Mesenchymal stem cell (in vitro differentiated cells and primary cell): ENCODE measurements at regions not wholly inside any gene's neighbourhood (a gene's known extent, or its start where the extent isn't known, plus 50 kb on each side); places are given as distances from the start of the nearest gene placed in this dataset.

ENCODE experiments used
- DNase-seq: peaks from one replicate; pipeline ENCODE4 v3.0.0-alpha.2; 2013
- H2AFZ ChIP-seq: one replicate; pipeline ENCODE4 v1.6.1; 2013; ENCODE audit warnings: low read depth, mild to moderate bottlenecking, control low read depth, inconsistent platforms, low read length, moderate library complexity
- H2AK5ac ChIP-seq: 2 replicates; pipeline ENCODE4 v1.6.1; 2013; ENCODE audit warnings: low read length, moderate library complexity, mild to moderate bottlenecking, inconsistent platforms; ENCODE audit not compliant: severe bottlenecking
- H2BK120ac ChIP-seq: one replicate; pipeline ENCODE4 v1.6.1; 2013; ENCODE audit warnings: low read depth, mild to moderate bottlenecking, inconsistent platforms, low read length, moderate library complexity
- H2BK12ac ChIP-seq, 2 experiments: one replicate each; pipeline ENCODE4 v1.6.1; 2013; ENCODE audit warnings: inconsistent platforms in 2 of 2, low read length in 2 of 2, mild to moderate bottlenecking in 2 of 2, moderate library complexity in 2 of 2, control low read depth in 1 of 2
- H2BK15ac ChIP-seq: one replicate; pipeline ENCODE4 v1.6.1; 2013; ENCODE audit warnings: mild to moderate bottlenecking, low read depth, inconsistent platforms; ENCODE audit not compliant: poor library complexity, severe bottlenecking
- H2BK5ac ChIP-seq: 2 replicates; pipeline ENCODE4 v1.6.1; 2013; ENCODE audit warnings: low read depth, mild to moderate bottlenecking, low read length, control low read depth, inconsistent platforms; ENCODE audit not compliant: poor library complexity, severe bottlenecking
- H3K14ac ChIP-seq, 2 experiments: one replicate each; pipeline ENCODE4 v1.6.1; 2013; ENCODE audit warnings: inconsistent platforms in 2 of 2, low read length in 2 of 2, control low read depth in 1 of 2, mild to moderate bottlenecking in 1 of 2, moderate library complexity in 1 of 2
- H3K18ac ChIP-seq, 2 experiments: one replicate each; pipeline ENCODE4 v1.6.1; 2013; ENCODE audit warnings: inconsistent platforms in 2 of 2, low read length in 2 of 2, control low read depth in 1 of 2, low read depth in 1 of 2, mild to moderate bottlenecking in 1 of 2
- H3K23ac ChIP-seq, 2 experiments: one replicate each; pipeline ENCODE4 v1.6.1; 2013; ENCODE audit warnings: inconsistent platforms in 2 of 2, low read length in 2 of 2, mild to moderate bottlenecking in 2 of 2, moderate library complexity in 2 of 2, control low read depth in 1 of 2
- H3K27ac ChIP-seq: 2 replicates; pipeline ENCODE4 v1.5.1; 2013; ENCODE audit warnings: mild to moderate bottlenecking, moderate library complexity, low read length, control low read depth, inconsistent platforms; ENCODE audit not compliant: poor library complexity, severe bottlenecking
- H3K27me3 ChIP-seq, 2 experiments: 2 replicates each; pipeline versions ENCODE4 v1.6.1 to v1.7.0; 2013; ENCODE audit warnings: low read length in 2 of 2, mild to moderate bottlenecking in 2 of 2, moderate library complexity in 2 of 2, control low read depth in 1 of 2, inconsistent platforms in 1 of 2; ENCODE audit not compliant: control insufficient read depth in 1 of 2, insufficient read depth in 1 of 2
- H3K36me3 ChIP-seq, 2 experiments: 2 replicates each; pipeline versions ENCODE4 v1.6.1 to v1.7.0; 2013; ENCODE audit warnings: low read length in 2 of 2, control low read depth in 1 of 2, inconsistent platforms in 1 of 2, low read depth in 1 of 2, mild to moderate bottlenecking in 1 of 2; ENCODE audit not compliant: insufficient read depth in 2 of 2, control insufficient read depth in 1 of 2
- H3K4ac ChIP-seq, 2 experiments: one replicate each; pipeline ENCODE4 v1.6.1; 2013; ENCODE audit warnings: inconsistent platforms in 2 of 2, low read length in 2 of 2, mild to moderate bottlenecking in 2 of 2, moderate library complexity in 2 of 2, control low read depth in 1 of 2, low read depth in 1 of 2
- H3K4me1 ChIP-seq: 2 replicates; pipeline ENCODE4 v1.6.1; 2013; ENCODE audit warnings: low read depth, low read length, control low read depth; ENCODE audit not compliant: control insufficient read depth, insufficient read depth
- H3K4me2 ChIP-seq: 2 replicates; pipeline ENCODE4 v1.6.1; 2013; ENCODE audit warnings: low read length, mild to moderate bottlenecking, inconsistent platforms; ENCODE audit not compliant: poor library complexity, severe bottlenecking
- H3K4me3 ChIP-seq, 2 experiments: 2 replicates each; pipeline versions ENCODE4 v1.5.1 to v1.7.0; 2013; ENCODE audit warnings: low read length in 2 of 2, mild to moderate bottlenecking in 2 of 2, control low read depth in 1 of 2, low read depth in 1 of 2; ENCODE audit not compliant: insufficient read depth in 1 of 2
- H3K79me1 ChIP-seq: replicated peaks from 2 replicates; pipeline ENCODE4 v1.6.1; 2013; ENCODE audit warnings: mild to moderate bottlenecking, control low read depth, low read length, inconsistent platforms; ENCODE audit not compliant: poor library complexity, severe bottlenecking
- H3K9ac ChIP-seq: 2 replicates; pipeline ENCODE4 v1.7.0; 2013; ENCODE audit warnings: mild to moderate bottlenecking, low read length, moderate library complexity
- H3K9me3 ChIP-seq: 2 replicates; pipeline ENCODE4 v1.7.0; 2013; ENCODE audit warnings: mild to moderate bottlenecking, low read length; ENCODE audit not compliant: control insufficient read depth
- H4K8ac ChIP-seq: one replicate; pipeline ENCODE4 v1.6.1; 2013; ENCODE audit warnings: inconsistent platforms, mild to moderate bottlenecking, low read length, moderate library complexity
- H4K91ac ChIP-seq: one replicate; pipeline ENCODE4 v1.6.1; 2013; ENCODE audit warnings: mild to moderate bottlenecking, low read length, inconsistent platforms
- WGBS: methylation state at CpG from one replicate; pipeline ENCODE4 v1.1.7; 2013; ENCODE audit warnings: mixed read lengths; 5-methylcytosine and 5-hydroxymethylcytosine counted together

DNA sequence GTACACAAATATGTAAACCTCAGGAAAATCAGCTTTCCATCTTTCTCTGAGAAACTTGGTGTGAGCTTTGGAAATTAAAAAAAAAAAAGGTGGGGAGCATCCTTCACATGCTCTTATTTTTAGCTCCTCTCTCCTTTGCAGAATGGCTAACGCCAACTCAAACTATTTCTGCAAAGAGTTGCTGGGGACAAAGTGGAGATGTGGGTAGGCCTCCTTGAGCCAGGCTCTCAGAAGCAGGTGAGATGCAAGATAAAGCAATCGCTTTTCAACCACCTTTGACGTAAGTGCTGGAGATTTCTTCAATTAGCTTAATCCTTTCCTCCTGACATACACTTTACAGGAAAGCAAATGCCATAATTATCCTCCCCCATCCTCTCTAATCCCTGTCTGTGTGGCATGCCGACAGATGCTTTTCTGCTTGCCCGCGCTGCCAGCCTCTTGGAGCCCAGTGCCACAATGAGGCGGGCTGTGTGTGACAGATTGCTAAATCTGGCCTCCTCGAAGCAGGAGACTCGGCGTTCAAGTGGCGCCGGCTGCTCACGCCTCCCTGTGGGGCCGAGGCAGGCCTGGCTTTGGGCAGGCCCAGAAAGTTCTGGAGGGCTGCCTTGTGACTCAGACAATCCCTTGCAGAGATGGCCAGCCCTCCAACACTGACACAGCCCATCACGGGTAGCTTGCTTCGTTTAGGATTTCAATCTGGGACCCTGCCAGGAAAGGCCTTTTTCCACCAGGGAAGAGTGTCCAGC is 64.9 kb upstream of the SOD3 start:
- Histone ChIP-seq H2BK5ac (no peak overlapping the region), H3K23ac (no peak overlapping the region), H2AK5ac (no peak overlapping the region), H3K4me1 (no peaks in the 10 kb centered on the region), H3K79me1 (no peaks in the 10 kb centered on the region), H3K27ac (no peak overlapping the region), H2BK12ac (no peak overlapping the region), H2BK15ac (no peak overlapping the region), H4K8ac (no peak overlapping the region), H3K36me3 (no peaks in the 10 kb centered on the region), H3K27me3 (peaks cover 0 to 9% of the 10 kb centered on the region in 2 experiments), H4K91ac (no peak overlapping the region), H3K9me3 (no peaks in the 10 kb centered on the region), H3K4me3 (peak overlapping the region in 1 of 2 experiments; percentile 49), H2AFZ (no peak overlapping the region), H3K4ac (no peak overlapping the region), H3K4me2 (no peak overlapping the region), H3K14ac (no peak overlapping the region), H3K18ac (no peak overlapping the region), H3K9ac (peak overlapping the region; percentile 42), H2BK120ac (no peak overlapping the region)
- DNase-seq = no peak
- 80% methylated on average over 16 of the region's 16 CpGs for WGBS

GRCh38 chr4:24731448-24731847 is 63.9 kb upstream of the SOD3 start:
- no peak overlapping the region for H4K91ac ChIP-seq
- H4K8ac ChIP-seq = no peak overlapping the region
- no peak overlapping the region for H3K27ac ChIP-seq
- DNase-seq = no peak
- H3K4me3 ChIP-seq = no peak overlapping the region
- no peak overlapping the region for H3K4me2 ChIP-seq
- peaks cover 0 to 9% of the 10 kb centered on the region in 2 experiments for H3K27me3 ChIP-seq
- WGBS = 92% methylated on average over 2 of the region's 2 CpGs
- H3K18ac ChIP-seq = no peak overlapping the region
- H2BK5ac ChIP-seq = no peak overlapping the region
- no peak overlapping the region for H3K4ac ChIP-seq
- no peak overlapping the region for H2BK15ac ChIP-seq
- no peak overlapping the region for H2BK120ac ChIP-seq
- H3K23ac ChIP-seq = no peak overlapping the region
- no peaks in the 10 kb centered on the region for H3K9me3 ChIP-seq
- no peak overlapping the region for H2AFZ ChIP-seq
- no peaks in the 10 kb centered on the region for H3K79me1 ChIP-seq
- H2AK5ac ChIP-seq = no peak overlapping the region
- H3K36me3 ChIP-seq = no peaks in the 10 kb centered on the region
- H2BK12ac ChIP-seq = no peak overlapping the region
- H3K9ac ChIP-seq = no peak overlapping the region
- no peak overlapping the region for H3K14ac ChIP-seq
- H3K4me1 ChIP-seq = no peaks in the 10 kb centered on the region

- H3K4me1 ChIP-seq = no peaks in the 10 kb centered on the region
- no peaks in the 10 kb centered on the region for H3K27me3 ChIP-seq
- no peak overlapping the region for H4K91ac ChIP-seq
- no peak for DNase-seq
- no peak overlapping the region for H2BK5ac ChIP-seq
- H3K18ac ChIP-seq = no peak overlapping the region
- no peaks in the 10 kb centered on the region for H3K79me1 ChIP-seq
- no peak overlapping the region for H3K4ac ChIP-seq
- no peak overlapping the region for H4K8ac ChIP-seq
- H2BK12ac ChIP-seq = no peak overlapping the region
- no peak overlapping the region for H2BK15ac ChIP-seq
- H3K36me3 ChIP-seq = no peaks in the 10 kb centered on the region
- no peak overlapping the region for H3K14ac ChIP-seq
- H3K4me2 ChIP-seq = no peak overlapping the region
- no peak overlapping the region for H2BK120ac ChIP-seq
- no peak overlapping the region for H3K9ac ChIP-seq
- H3K27ac ChIP-seq = no peak overlapping the region
- peak overlapping the region in 1 of 2 experiments; percentile 6 for H3K4me3 ChIP-seq
- H3K9me3 ChIP-seq = peaks cover 10% of the 10 kb centered on the region
- WGBS = 92% methylated on average over 1 of the region's 1 CpG
- no peak overlapping the region for H3K23ac ChIP-seq
- no peak overlapping the region for H2AK5ac ChIP-seq
- H2AFZ ChIP-seq = no peak overlapping the region
Observed at GRCh38 chr4:24734511-24734910, 60.9 kb upstream of the SOD3 start.

DNA sequence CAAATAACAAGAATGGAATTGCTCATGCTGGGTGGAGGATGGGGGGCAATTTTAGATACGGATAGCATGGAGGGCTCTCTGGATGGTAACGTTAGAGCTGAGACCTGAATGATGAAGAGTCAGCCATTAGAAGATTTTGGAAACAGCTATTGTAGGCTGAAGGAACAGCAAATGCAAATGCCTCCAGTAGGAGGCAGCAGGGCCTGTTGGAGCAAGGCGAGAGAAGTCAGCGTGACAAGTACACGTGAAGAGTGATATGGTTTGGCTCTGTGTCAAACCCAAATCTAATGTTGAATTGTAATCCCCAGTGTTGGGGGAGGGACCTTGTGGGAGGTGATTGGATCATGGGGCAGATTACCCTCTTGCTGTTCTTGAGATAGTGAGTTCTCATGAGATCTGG is 59.3 kb upstream of the SOD3 start:
- Histone ChIP-seq H3K4ac (no peak overlapping the region), H2AFZ (no peak overlapping the region), H3K4me2 (no peak overlapping the region), H4K8ac (no peak overlapping the region), H3K36me3 (no peaks in the 10 kb centered on the region), H3K27me3 (no peaks in the 10 kb centered on the region), H3K18ac (no peak overlapping the region), H3K23ac (no peak overlapping the region), H2BK5ac (no peak overlapping the region), H3K14ac (no peak overlapping the region), H4K91ac (no peak overlapping the region), H2AK5ac (no peak overlapping the region), H3K79me1 (no peaks in the 10 kb centered on the region), H3K4me1 (no peaks in the 10 kb centered on the region), H3K9me3 (peaks cover 10% of the 10 kb centered on the region), H3K27ac (no peak overlapping the region), H2BK120ac (no peak overlapping the region), H3K4me3 (no peak overlapping the region), H2BK15ac (no peak overlapping the region), H2BK12ac (no peak overlapping the region), H3K9ac (no peak overlapping the region)
- WGBS = 77% methylated on average over 5 of the region's 5 CpGs
- DNase-seq = peak; percentile 8
